Caki2 (cell line): ENCODE measurements at regions not wholly inside any gene's neighbourhood (a gene's known extent, or its start where the extent isn't known, plus 50 kb on each side); places are given as distances from the start of the nearest gene placed in this dataset.
"Not testable (repeated sequence)": the region's sequence is repeated elsewhere in the genome, so short reads cannot be mapped to it uniquely, and the experiment has no call there.

Source experiments
- DNase-seq: peaks from one replicate; pipeline ENCODE4 v3.0.0-alpha.2; 2015; ENCODE audit warnings: low read depth
- in situ Hi-C: cut with HindIII; loops from 2 replicates; pipeline ENCODE4 v1.10.0; 2016; ENCODE audit warnings: low sequenced_read_pairs, low pct_unique_long_range_greater_than_20kb, mixed read lengths

- in situ Hi-C loops = no loop called here
These were observed 244.9 kb downstream of the SEMA3D start for GRCh38 chr7:84941936-84942335.

GRCh38 chr7:84941291-84941690 lies 245.6 kb downstream of the SEMA3D start:
- DNase-seq = no peak
- in situ Hi-C loops = no loop called here

More at GRCh38 chr7:84941936-84942335, 244.9 kb downstream of the SEMA3D start:
- DNase-seq = no peak

DNA sequence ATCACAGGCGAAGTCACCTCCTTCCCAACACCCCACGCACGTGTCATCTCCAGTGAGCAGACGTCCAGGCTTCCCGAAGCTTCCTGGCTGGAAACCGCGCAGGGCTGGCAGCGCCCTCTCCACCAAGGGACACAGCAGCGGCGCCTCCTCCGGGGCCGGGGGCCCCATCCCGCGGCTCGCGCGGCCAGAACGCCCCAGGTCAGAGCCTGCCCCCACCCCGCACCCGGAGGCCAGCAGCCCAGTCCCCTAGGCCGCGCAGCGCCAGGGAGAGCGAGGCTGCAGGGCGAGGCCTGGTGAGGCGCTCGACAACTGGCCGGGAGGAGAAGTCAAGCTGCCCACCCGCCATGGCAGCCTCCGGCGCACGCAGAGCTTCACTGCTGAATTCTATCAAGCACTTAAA lies 247.0 kb downstream of the SEMA3D start:
- DNase-seq = no peak

DNA sequence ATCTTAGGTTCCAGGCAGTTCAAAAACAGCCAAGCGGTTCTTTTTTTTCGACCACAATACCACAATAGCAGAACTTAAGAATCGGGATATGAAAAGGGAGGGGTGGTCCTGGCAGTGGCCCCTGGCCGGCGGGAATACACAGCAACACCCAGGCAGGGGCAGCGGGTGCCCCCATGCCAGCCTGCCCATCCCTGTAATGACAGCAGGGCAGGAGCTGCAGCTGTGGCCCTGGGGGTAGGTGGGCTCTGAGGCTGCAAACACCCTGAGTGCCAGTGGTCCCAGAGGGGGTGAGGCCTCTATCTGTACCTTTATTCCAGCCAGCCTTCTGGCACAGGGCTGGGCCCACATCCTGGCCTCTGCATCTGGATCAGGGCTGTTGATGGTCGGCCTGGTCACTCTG lies 247.4 kb downstream of the SEMA3D start:
- in situ Hi-C loops = no loop called here
- no peak for DNase-seq

More for the DNA sequence above, 247.0 kb downstream of the SEMA3D start:
- in situ Hi-C loops = no loop called here

- no peak for DNase-seq
- in situ Hi-C loops = no loop called here
These were observed 262.5 kb downstream of the SEMA3D start for GRCh38 chr7:84924353-84924752.

GRCh38 chr7:84923348-84923747 lies 263.5 kb downstream of the SEMA3D start:
- in situ Hi-C loops = no loop called here
- no peak for DNase-seq

GRCh38 chr7:84921154-84921553 lies 265.7 kb downstream of the SEMA3D start:
- DNase-seq = no peak
- in situ Hi-C loops = no loop called here

GRCh38 chr7:84916973-84917372 lies 269.9 kb downstream of the SEMA3D start:
- in situ Hi-C loops, DNase-seq: not testable (repeated sequence)

DNA sequence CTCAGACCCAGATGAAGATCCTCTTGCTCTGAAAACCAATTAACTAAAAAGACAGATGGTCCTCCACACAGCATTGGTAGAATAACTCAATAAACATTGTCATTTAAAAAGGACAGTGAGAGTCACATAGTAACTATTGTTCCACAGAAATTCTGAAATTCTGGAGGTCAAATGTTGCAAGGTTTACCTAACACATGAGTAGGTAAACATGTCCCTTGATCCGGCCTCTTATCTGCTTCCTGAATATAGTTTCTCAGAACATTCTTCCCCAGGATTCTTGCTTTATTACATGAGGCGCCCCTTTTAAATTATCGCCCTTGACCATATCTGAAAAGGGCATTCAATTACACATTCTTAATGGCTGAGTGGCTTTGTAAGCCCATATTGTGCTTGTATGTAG lies 270.7 kb downstream of the SEMA3D start:
- DNase-seq = no peak
- in situ Hi-C loops = no loop called here

DNA sequence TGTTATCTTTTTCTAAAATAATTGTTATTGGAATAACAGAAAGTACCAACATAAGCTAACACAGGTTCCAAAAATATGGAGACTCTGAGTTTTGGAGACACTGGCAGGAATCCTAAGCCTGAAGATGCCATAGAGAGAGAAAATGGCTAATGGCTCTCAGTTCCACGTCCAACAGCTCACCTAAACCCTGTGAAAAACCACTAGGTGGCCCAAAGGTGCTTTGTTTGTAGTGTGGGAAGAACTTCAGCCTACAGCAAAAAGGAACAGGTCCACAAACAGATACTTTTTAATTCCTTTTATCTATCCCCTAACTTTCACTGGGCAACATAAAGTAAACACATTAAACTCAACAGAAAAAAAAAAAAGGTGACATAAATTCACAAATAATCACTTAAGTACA lies 272.3 kb downstream of the SEMA3D start:
- in situ Hi-C loops = no loop called here
- peak; percentile 3 for DNase-seq

- in situ Hi-C loops = no loop called here
- no peak for DNase-seq
These were observed 273.1 kb downstream of the SEMA3D start for GRCh38 chr7:84913731-84914130.

GRCh38 chr7:84912993-84913635 lies 273.7 kb downstream of the SEMA3D start:
- DNase-seq = no peak

GRCh38 chr7:84912537-84912936 lies 274.3 kb downstream of the SEMA3D start:
- DNase-seq = no peak
- in situ Hi-C loops = no loop called here

More at GRCh38 chr7:84912993-84913635, 273.7 kb downstream of the SEMA3D start:
- in situ Hi-C loops = no loop called here

GRCh38 chr7:84912018-84912417 lies 274.8 kb downstream of the SEMA3D start:
- no peak for DNase-seq
- in situ Hi-C loops = no loop called here

GRCh38 chr7:84911077-84911476 lies 275.8 kb downstream of the SEMA3D start:
- DNase-seq = no peak
- in situ Hi-C loops = no loop called here

- DNase-seq, in situ Hi-C loops: not testable (repeated sequence)
These were observed 276.5 kb downstream of the SEMA3D start for GRCh38 chr7:84910322-84910721.

DNA sequence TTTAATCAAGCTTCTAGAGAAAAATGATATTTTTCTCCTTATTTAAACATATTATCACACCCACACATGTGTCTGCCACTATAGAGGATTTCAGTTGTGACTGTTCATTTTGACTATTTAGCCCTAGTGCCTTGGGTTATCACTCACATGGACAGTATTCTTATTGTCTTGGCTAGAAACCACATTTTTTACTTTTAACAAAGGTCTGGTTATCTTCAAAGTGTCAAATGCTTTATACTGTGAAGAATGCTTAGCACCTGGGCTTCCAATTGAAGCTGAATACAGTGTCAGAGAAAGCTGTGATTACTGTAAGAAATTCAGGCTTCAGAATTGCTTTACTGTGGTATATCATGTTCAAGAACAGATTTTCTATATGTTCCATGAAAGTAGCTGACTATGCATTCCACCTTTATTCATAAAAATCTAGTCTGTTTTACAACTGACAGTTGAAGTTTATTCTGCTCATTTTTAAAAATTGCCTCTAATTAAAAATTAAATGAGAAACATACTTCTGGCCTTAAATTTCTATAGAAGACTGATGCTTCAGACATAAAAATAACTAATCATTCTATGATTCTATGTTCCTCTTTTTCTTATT lies 278.6 kb downstream of the SEMA3D start:
- in situ Hi-C loops = no loop called here
- DNase-seq = no peak

GRCh38 chr7:84906889-84907288 lies 280.0 kb downstream of the SEMA3D start:
- in situ Hi-C loops = no loop called here
- no peak for DNase-seq

GRCh38 chr7:84904561-84904960 lies 282.3 kb downstream of the SEMA3D start:
- in situ Hi-C loops = no loop called here
- no peak for DNase-seq

DNA sequence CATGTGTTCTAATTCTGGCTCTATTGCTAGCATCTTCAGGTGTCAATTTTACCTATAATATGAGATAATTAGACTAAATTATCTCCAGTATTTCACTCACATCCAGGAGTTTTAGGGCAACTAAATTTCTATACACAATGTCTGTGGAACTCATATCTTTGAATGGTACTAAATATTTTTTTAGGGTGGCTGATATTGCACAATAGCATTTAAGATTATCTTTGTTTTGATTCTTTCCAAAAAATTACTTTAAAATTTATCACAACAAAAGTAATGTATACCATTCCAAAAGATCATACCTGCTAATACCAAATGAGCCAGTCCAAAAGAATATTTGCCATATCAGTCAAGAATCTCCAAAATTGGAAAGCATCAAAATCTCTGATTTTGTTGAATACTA lies 285.5 kb downstream of the SEMA3D start:
- in situ Hi-C loops = no loop called here
- DNase-seq = no peak
